HEK293 (cell line): ENCODE measurements at regions not wholly inside any gene's neighbourhood (a gene's known extent, or its start where the extent isn't known, plus 50 kb on each side); places are given as distances from the start of the nearest gene placed in this dataset.

Source experiments
- BCL11A ChIP-seq: fragments of 450-650 bp; formaldehyde crosslinking; IDR thresholded peaks from 2 replicates; pipeline ENCODE4 v1.5.1; 2016; ENCODE audit warnings: low read depth, missing biosample characterization, missing genetic modification characterization
- CTCF ChIP-seq: fragments of 450-650 bp; formaldehyde crosslinking; IDR thresholded peaks from 2 replicates; pipeline ENCODE4 v1.5.1; 2016; ENCODE audit warnings: missing biosample characterization, missing genetic modification characterization
- KLF10 ChIP-seq: fragments of 450-650 bp; IDR thresholded peaks from 2 replicates; pipeline ENCODE4 v1.5.1; 2018; ENCODE audit warnings: missing biosample characterization, mild to moderate bottlenecking, missing genetic modification characterization
- KLF17 ChIP-seq: fragments of 450-650 bp; formaldehyde crosslinking; IDR thresholded peaks from 2 replicates; pipeline ENCODE4 v1.5.1; 2016; ENCODE audit warnings: missing biosample characterization, missing genetic modification characterization
- PBX3 ChIP-seq: sonication (generic); formaldehyde crosslinking; IDR thresholded peaks from 2 replicates; pipeline ENCODE4 v1.8.1; 2022; ENCODE audit warnings: mild to moderate bottlenecking, moderate library complexity, missing genetic modification reagents
- REST ChIP-seq: fragments of 450-650 bp; formaldehyde crosslinking; IDR thresholded peaks from 2 replicates; pipeline ENCODE4 v1.5.1; 2016; ENCODE audit warnings: missing biosample characterization, missing genetic modification characterization
- ZBTB11 ChIP-seq: fragments of 450-650 bp; formaldehyde crosslinking; conservative IDR thresholded peaks from 2 replicates; pipeline ENCODE4 v1.5.1; 2016; ENCODE audit warnings: low read depth, missing biosample characterization, missing genetic modification characterization
- ZBTB21 ChIP-seq: fragments of 450-650 bp; formaldehyde crosslinking; IDR thresholded peaks from 2 replicates; pipeline ENCODE4 v1.5.1; 2017; ENCODE audit warnings: missing biosample characterization, missing genetic modification characterization
- ZEB2 ChIP-seq: fragments of 450-650 bp; formaldehyde crosslinking; IDR thresholded peaks from 2 replicates; pipeline ENCODE4 v1.5.1; 2016; ENCODE audit warnings: missing biosample characterization, missing genetic modification characterization
- ZNF571 ChIP-seq: fragments of 450-650 bp; formaldehyde crosslinking; IDR thresholded peaks from 2 replicates; pipeline ENCODE4 v1.5.0; 2017; ENCODE audit warnings: missing biosample characterization, missing genetic modification characterization
- ZNF639 ChIP-seq: fragments of 450-650 bp; formaldehyde crosslinking; IDR thresholded peaks from 2 replicates; pipeline ENCODE4 v1.5.1; 2016; ENCODE audit warnings: missing biosample characterization, missing genetic modification characterization

GRCh38 chr10:43963793-43964425 is 315.2 kb upstream of the ZNF32 start:
- TF ChIP-seq REST (tag by site-specific recombination), result no peak
- no peak for TF ChIP-seq KLF10 (tag by site-specific recombination)
- no peak for TF ChIP-seq ZNF639
- no peak for TF ChIP-seq ZNF571
- TF ChIP-seq CTCF (tag by site-specific recombination), result no peak
- no peak for TF ChIP-seq KLF17
- TF ChIP-seq ZEB2, result no peak
- no peak for TF ChIP-seq BCL11A (tag by site-specific recombination)
- no peak for TF ChIP-seq PBX3 (CRISPR knock-in tag)
- TF ChIP-seq ZBTB21 (tag by site-specific recombination), result no peak
- TF ChIP-seq ZBTB11, result no peak
